B cell (primary cell): ENCODE measurements at regions not wholly inside any gene's neighbourhood (a gene's known extent, or its start where the extent isn't known, plus 50 kb on each side); places are given as distances from the start of the nearest gene placed in this dataset.

Experiments
- ATAC-seq: fragments of 200-7000 bp; cut with Tn5 transposase; one replicate; pipeline ENCODE4 v1.10.0; 2021; ENCODE audit warnings: low read depth, mild to moderate bottlenecking, moderate number of reproducible peaks, moderate library complexity
- CTCF ChIA-PET: fragments of 350-600 bp; sonication (Branson Sonifier 250); formaldehyde crosslinking; loops from one replicate; lab custom pipeline; 2021; ENCODE audit warnings: antibody characterized with exemption, inconsistent platforms; lab: Charles Lee
- POLR2A ChIA-PET: fragments of 350-600 bp; sonication (Branson Sonifier 250); formaldehyde crosslinking; loops from one replicate; lab custom pipeline; 2021; ENCODE audit warnings: antibody characterized with exemption; lab: Charles Lee
- DNase-seq: peaks from one replicate; pipeline ENCODE4 v3.0.0; 2013
- H2AFZ ChIP-seq: 2 replicates; pipeline ENCODE4 v1.6.1; 2012; ENCODE audit warnings: mild to moderate bottlenecking, low read depth, low read length; ENCODE audit not compliant: insufficient read depth, poor library complexity, severe bottlenecking
- H3K27ac ChIP-seq, 2 donors: 1 replicate in 1 of 2; 2 replicates in 1 of 2; pipeline ENCODE4 v1.5.1; 2012 to 2013; ENCODE audit warnings: low read length in 2 of 2, mild to moderate bottlenecking in 2 of 2, moderate library complexity in 1 of 2
- H3K27me3 ChIP-seq, 4 experiments: fragments of 200-600 bp in 1 of 4; sonication (generic) in 1 of 4; replicated peaks in 1 of 4; 1 replicate in 2 of 4; 2 replicates in 2 of 4; pipeline versions ENCODE4 v1.6.1 to v1.7.0; 2013 to 2016; ENCODE audit warnings: low read length in 3 of 4, mild to moderate bottlenecking in 2 of 4, mixed read lengths in 1 of 4, moderate library complexity in 1 of 4; ENCODE audit not compliant: insufficient read depth in 4 of 4, control insufficient read depth in 3 of 4; ENCODE audit errors: control extremely low read depth in 1 of 4
- H3K36me3 ChIP-seq, 2 experiments: replicated peaks in 1 of 2; 1 replicate in 1 of 2; 2 replicates in 1 of 2; pipeline versions ENCODE4 v1.6.1 to v1.7.1; 2013; ENCODE audit warnings: low read length in 1 of 2; ENCODE audit not compliant: insufficient read depth in 2 of 2, control insufficient read depth in 1 of 2; ENCODE audit errors: control extremely low read depth in 1 of 2, extremely low read depth in 1 of 2
- H3K4me1 ChIP-seq, 2 donors: fragments of 200-600 bp in 1 of 2; sonication (generic) in 1 of 2; 1 replicate in 1 of 2; 2 replicates in 1 of 2; pipeline versions ENCODE4 v1.5.1 to v1.6.1; 2013 to 2017; ENCODE audit warnings: low read length in 2 of 2; ENCODE audit not compliant: control insufficient read depth in 2 of 2, insufficient read depth in 2 of 2
- H3K4me2 ChIP-seq: replicated peaks from 2 replicates; pipeline ENCODE3; 2012; ENCODE audit warnings: mild to moderate bottlenecking, low read depth, low read length; ENCODE audit not compliant: poor library complexity, severe bottlenecking
- H3K4me3 ChIP-seq, 5 experiments: fragments of 200-600 bp in 1 of 5; sonication (generic) in 1 of 5; 1 replicate in 3 of 5; 2 replicates in 2 of 5; pipeline versions ENCODE4 v1.5.1 to v1.7.0; 2011 to 2016; ENCODE audit warnings: low read length in 4 of 5, mild to moderate bottlenecking in 4 of 5, low read depth in 2 of 5, control low read depth in 1 of 5, moderate library complexity in 1 of 5; ENCODE audit not compliant: insufficient read depth in 1 of 5; ENCODE audit errors: control extremely low read depth in 1 of 5, extremely low read depth in 1 of 5
- H3K79me2 ChIP-seq: fragments of 200-600 bp; sonication (generic); one replicate; pipeline ENCODE4 v1.6.0; 2016; ENCODE audit warnings: low read length; ENCODE audit not compliant: control insufficient read depth, insufficient read depth
- H3K9ac ChIP-seq: fragments of 200-600 bp; sonication (generic); 2 replicates; pipeline ENCODE4 v1.6.1; 2017; ENCODE audit warnings: mild to moderate bottlenecking, low read length, moderate library complexity
- H3K9me3 ChIP-seq, 3 donors: one replicate each; pipeline versions ENCODE4 v1.6.1 to v1.7.1; 2013; ENCODE audit warnings: low read length in 2 of 3; ENCODE audit not compliant: control insufficient read depth in 2 of 3, insufficient read depth in 1 of 3; ENCODE audit errors: control extremely low read depth in 1 of 3
- H4K20me1 ChIP-seq: 2 replicates; pipeline ENCODE4 v1.6.0; 2012; ENCODE audit warnings: mild to moderate bottlenecking, low read length; ENCODE audit not compliant: insufficient read depth, control insufficient read depth, poor library complexity, severe bottlenecking
- H3K27ac Mint-ChIP-seq: one replicate; pipeline ENCODE4 v1.8.0; 2021; ENCODE audit warnings: mixed read lengths
- H3K27me3 Mint-ChIP-seq: one replicate; pipeline ENCODE4 v1.8.0; 2021; ENCODE audit warnings: mixed read lengths
- H3K4me1 Mint-ChIP-seq: one replicate; pipeline ENCODE4 v1.8.0; 2021; ENCODE audit warnings: mixed read lengths
- H3K4me3 Mint-ChIP-seq: one replicate; pipeline ENCODE4 v1.8.0; 2021; ENCODE audit warnings: mixed read lengths
- H3K9me3 Mint-ChIP-seq: one replicate; pipeline ENCODE4 v1.8.0; 2022; ENCODE audit warnings: mixed read lengths; ENCODE audit not compliant: insufficient read depth
- EZH2 ChIP-seq: IDR thresholded peaks from 2 replicates; pipeline ENCODE4 v1.6.1; 2012; ENCODE audit warnings: borderline replicate concordance, low read depth, mild to moderate bottlenecking, moderate library complexity, low read length; ENCODE audit not compliant: insufficient read depth, poor library complexity, severe bottlenecking
- WGBS: methylation state at CpG from one replicate; pipeline ENCODE4 v1.1.5; 2013; ENCODE audit warnings: missing lambda C conversion rate; ENCODE audit not compliant: insufficient coverage; 5-methylcytosine and 5-hydroxymethylcytosine counted together
- intact Hi-C: fragments of 100-400 bp; cut with micrococcal nuclease; formaldehyde crosslinking; loops from one replicate; pipeline ENCODE4 v1.10.0; 2022
- TF ChIP-seq, protein P1 (sequence below): fragments of 200-600 bp; IDR thresholded peaks from one replicate; pipeline ENCODE4 v1.8.0; 2022; ENCODE audit warnings: antibody characterized with exemption, mild to moderate bottlenecking

DNA sequence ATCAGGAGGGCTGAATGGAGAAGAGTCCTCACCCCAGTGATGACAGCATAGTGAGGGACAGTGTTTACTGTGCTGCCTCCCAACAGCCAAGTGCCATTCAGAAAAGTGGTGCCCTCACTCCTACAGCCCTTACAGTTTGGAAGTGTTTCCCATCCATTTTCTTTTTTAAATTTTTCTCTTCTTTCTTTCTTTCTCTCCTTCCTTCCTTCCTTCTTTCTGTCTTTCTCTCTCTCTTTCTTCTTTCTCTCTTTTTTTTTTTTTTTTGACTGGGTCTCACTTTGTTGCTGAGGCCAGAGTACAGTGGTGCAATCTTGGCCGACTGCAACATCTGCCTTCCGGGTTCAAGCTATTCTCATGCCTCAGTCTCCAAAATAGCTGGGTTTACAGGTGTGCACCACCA is 755.3 kb downstream of the UQCRFS1 start:
- no peak for DNase-seq
- ATAC-seq, result no peak
- H3K36me3 ChIP-seq, result no peaks in the 10 kb centered on the region
- 83% methylated on average over 2 of the region's 2 CpGs for WGBS
- TF ChIP-seq, protein P1, sequence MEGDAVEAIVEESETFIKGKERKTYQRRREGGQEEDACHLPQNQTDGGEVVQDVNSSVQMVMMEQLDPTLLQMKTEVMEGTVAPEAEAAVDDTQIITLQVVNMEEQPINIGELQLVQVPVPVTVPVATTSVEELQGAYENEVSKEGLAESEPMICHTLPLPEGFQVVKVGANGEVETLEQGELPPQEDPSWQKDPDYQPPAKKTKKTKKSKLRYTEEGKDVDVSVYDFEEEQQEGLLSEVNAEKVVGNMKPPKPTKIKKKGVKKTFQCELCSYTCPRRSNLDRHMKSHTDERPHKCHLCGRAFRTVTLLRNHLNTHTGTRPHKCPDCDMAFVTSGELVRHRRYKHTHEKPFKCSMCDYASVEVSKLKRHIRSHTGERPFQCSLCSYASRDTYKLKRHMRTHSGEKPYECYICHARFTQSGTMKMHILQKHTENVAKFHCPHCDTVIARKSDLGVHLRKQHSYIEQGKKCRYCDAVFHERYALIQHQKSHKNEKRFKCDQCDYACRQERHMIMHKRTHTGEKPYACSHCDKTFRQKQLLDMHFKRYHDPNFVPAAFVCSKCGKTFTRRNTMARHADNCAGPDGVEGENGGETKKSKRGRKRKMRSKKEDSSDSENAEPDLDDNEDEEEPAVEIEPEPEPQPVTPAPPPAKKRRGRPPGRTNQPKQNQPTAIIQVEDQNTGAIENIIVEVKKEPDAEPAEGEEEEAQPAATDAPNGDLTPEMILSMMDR, result no peak
- TF ChIP-seq EZH2, result no peak
- ChIA-PET CTCF (interaction anchor here (1.1 kb wide), 1 partner anchor 20 kb away, joined by 3 read pairs; no protein-coding TSS in a partner anchor), POLR2A (no interaction called here)
- H3K4me1 Mint-ChIP-seq, result no peaks in the 10 kb centered on the region
- no peak overlapping the region for H3K27ac Mint-ChIP-seq
- no peak overlapping the region for H3K4me2 ChIP-seq
- no peaks in the 10 kb centered on the region for H3K27me3 Mint-ChIP-seq
- H4K20me1 ChIP-seq, result no peaks in the 10 kb centered on the region
- intact Hi-C loops, result no loop called here
- no peak overlapping the region for H3K4me3 ChIP-seq
- no peak overlapping the region for H3K9ac ChIP-seq
- no peak overlapping the region for H3K27ac ChIP-seq
- no peak overlapping the region for H3K4me3 Mint-ChIP-seq
- no peaks in the 10 kb centered on the region for H3K9me3 Mint-ChIP-seq
- no peak overlapping the region for H2AFZ ChIP-seq
- no peaks in the 10 kb centered on the region for H3K27me3 ChIP-seq
- H3K4me1 ChIP-seq, result no peaks in the 10 kb centered on the region
- H3K9me3 ChIP-seq, result peaks cover 0 to 2% (median 0%) of the 10 kb centered on the region in 3 donors
- no peaks in the 10 kb centered on the region for H3K79me2 ChIP-seq

DNA sequence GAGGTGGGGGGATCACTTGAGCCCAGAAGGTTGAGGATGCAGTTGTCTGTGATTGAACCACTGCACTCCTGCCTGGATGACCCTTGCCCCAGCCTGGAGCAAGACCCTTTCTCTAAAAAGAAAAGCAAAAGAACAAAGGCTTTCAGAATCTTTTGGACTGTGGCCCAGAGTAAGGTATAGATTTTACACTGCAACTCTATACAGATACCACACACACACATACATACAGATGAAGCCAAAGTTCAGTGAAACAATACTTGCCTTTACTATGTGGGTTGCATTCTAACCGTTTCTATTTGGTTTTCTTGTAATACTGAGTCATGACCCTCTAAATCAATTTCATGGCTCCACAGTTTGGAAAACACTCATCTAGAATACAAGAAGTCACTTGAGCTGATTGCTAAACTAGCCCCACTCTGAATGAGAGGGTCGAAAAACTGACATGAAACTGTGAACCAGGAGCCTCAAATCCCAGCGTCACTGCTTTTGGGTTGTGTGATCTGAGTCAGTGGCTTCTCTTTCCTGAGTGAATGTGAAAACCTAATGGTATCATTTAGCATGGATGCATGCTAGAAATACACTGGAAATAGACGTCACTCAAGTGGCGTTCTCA is 756.1 kb downstream of the UQCRFS1 start:
- H3K27ac ChIP-seq, result no peak overlapping the region
- Mint-ChIP-seq H3K27me3 (no peaks in the 10 kb centered on the region), H3K4me1 (no peaks in the 10 kb centered on the region), H3K27ac (no peak overlapping the region), H3K4me3 (no peak overlapping the region), H3K9me3 (no peaks in the 10 kb centered on the region)
- no peaks in the 10 kb centered on the region for H4K20me1 ChIP-seq
- H3K27me3 ChIP-seq, result no peaks in the 10 kb centered on the region
- no peaks in the 10 kb centered on the region for H3K79me2 ChIP-seq
- ChIA-PET POLR2A (no interaction called here), CTCF (no interaction called here)
- ATAC-seq (no peak), DNase-seq (no peak)
- no peaks in the 10 kb centered on the region for H3K36me3 ChIP-seq
- no peak overlapping the region for H2AFZ ChIP-seq
- H3K9me3 ChIP-seq, result peaks cover 0 to 2% (median 0%) of the 10 kb centered on the region in 3 donors
- H3K9ac ChIP-seq, result no peak overlapping the region
- no peak overlapping the region for H3K4me2 ChIP-seq
- H3K4me1 ChIP-seq, result no peaks in the 10 kb centered on the region
- H3K4me3 ChIP-seq, result no peak overlapping the region
- intact Hi-C loops, result no loop called here
- 82% methylated on average over 4 of the region's 5 CpGs for WGBS
- TF ChIP-seq, protein P1, result no peak
- TF ChIP-seq EZH2, result no peak
